Ascending aorta (tissue), 2 donors: ENCODE measurements at regions not wholly inside any gene's neighbourhood (a gene's known extent, or its start where the extent isn't known, plus 50 kb on each side); places are given as distances from the start of the nearest gene placed in this dataset.

ENCODE experiments used
- DNase-seq, 2 donors: peaks; one replicate each; pipeline ENCODE4 v3.0.0-alpha.2; 2019; ENCODE audit warnings: low spot score in 2 of 2
- H3K27ac ChIP-seq, 2 donors: fragments of 200-600 bp; sonication (generic); one replicate each; pipeline ENCODE4 v1.5.1; 2016 to 2017; ENCODE audit warnings: mild to moderate bottlenecking in 1 of 2
- H3K27me3 ChIP-seq: fragments of 200-600 bp; sonication (generic); one replicate; pipeline ENCODE4 v1.5.1; 2017
- H3K36me3 ChIP-seq, 2 donors: fragments of 200-600 bp; sonication (generic); one replicate each; pipeline ENCODE4 v1.5.1; 2016
- H3K4me1 ChIP-seq, 2 donors: fragments of 200-600 bp; sonication (generic); one replicate each; pipeline ENCODE4 v1.5.1; 2016 to 2017; ENCODE audit warnings: mild to moderate bottlenecking in 1 of 2
- H3K4me3 ChIP-seq, 2 donors: fragments of 200-600 bp; sonication (generic); one replicate each; pipeline ENCODE4 v1.5.1; 2016 to 2017; ENCODE audit warnings: mild to moderate bottlenecking in 1 of 2
- H3K9me3 ChIP-seq, 2 donors: fragments of 200-600 bp; sonication (generic); one replicate each; pipeline ENCODE4 v1.5.1; 2016
- intact Hi-C: fragments of 100-400 bp; cut with DNase I; formaldehyde crosslinking; loops from one replicate; pipeline ENCODE4 v1.15.1; 2023
- TF ChIP-seq, protein P1 (sequence below), 3 experiments: fragments of 200-600 bp in 2 of 3; fragments of 450-650 bp in 1 of 3; sonication (generic) in 2 of 3; IDR thresholded peaks; one replicate each; pipeline ENCODE4 v1.5.1; 2016 to 2019; ENCODE audit warnings: antibody characterized with exemption in 3 of 3, mild to moderate bottlenecking in 1 of 3, moderate library complexity in 1 of 3

DNA sequence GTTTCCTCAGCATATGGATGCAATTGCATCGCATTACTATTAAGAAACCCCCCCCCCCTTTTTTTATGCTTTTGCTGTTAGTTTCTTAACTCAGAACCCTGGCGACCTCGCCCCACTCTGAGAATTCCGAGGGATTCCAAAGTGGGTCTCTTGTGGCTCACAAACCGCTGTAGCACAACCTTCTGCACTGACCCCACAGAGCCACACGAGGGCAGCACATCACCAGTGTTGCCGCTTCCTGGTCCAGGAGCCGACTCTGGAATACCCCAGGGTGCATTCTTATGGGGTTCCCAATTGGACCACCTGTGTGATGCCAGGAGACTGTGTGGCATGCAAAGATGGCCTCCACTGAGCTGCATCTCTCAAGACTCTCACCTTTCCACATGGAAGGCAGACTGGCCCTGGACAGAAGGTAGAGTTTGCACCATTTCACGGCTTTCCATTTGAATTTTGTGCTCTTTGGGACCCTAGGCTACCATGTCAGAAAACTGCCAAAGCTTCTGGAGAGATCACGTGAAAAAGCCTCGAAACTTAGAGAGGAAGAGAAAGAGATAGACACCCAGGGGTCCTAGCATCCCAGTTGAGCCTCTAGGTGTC is 432.7 kb upstream of the ASIC2 start:
- Histone ChIP-seq H3K4me3 (no peak overlapping the region), H3K27ac (no peak overlapping the region), H3K36me3 (no peaks in the 10 kb centered on the region), H3K4me1 (no peaks in the 10 kb centered on the region), H3K27me3 (no peaks in the 10 kb centered on the region), H3K9me3 (no peaks in the 10 kb centered on the region)
- intact Hi-C loops: no loop called here
- TF ChIP-seq, protein P1, sequence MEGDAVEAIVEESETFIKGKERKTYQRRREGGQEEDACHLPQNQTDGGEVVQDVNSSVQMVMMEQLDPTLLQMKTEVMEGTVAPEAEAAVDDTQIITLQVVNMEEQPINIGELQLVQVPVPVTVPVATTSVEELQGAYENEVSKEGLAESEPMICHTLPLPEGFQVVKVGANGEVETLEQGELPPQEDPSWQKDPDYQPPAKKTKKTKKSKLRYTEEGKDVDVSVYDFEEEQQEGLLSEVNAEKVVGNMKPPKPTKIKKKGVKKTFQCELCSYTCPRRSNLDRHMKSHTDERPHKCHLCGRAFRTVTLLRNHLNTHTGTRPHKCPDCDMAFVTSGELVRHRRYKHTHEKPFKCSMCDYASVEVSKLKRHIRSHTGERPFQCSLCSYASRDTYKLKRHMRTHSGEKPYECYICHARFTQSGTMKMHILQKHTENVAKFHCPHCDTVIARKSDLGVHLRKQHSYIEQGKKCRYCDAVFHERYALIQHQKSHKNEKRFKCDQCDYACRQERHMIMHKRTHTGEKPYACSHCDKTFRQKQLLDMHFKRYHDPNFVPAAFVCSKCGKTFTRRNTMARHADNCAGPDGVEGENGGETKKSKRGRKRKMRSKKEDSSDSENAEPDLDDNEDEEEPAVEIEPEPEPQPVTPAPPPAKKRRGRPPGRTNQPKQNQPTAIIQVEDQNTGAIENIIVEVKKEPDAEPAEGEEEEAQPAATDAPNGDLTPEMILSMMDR (IDR thresholded peaks at IDR 0.05): peak in 2 of 3 experiments; percentile 7 to 27
- no peak for DNase-seq

DNA sequence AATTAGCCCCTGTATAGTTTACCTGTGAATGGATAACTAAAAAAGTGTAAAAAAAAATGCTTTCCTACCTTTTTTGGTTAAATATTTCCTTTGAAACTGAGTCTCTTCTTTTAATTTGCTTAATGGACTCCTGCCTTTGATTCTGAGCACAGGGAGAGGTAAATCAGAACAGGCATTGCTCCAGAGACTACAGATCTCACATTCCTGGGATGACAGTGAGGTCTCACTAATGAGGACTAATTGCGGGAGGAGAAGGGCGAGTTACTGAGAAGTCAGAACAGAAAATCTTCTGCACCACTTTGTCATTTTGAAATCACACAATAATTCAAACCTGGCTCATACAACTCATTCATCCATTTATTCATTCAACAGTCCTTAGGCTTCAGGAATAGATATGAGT is 437.0 kb upstream of the ASIC2 start:
- no peak for DNase-seq
- H3K27me3 ChIP-seq: no peaks in the 10 kb centered on the region
- no peak overlapping the region for H3K4me3 ChIP-seq
- TF ChIP-seq, protein P1 (IDR thresholded peaks at IDR 0.05): no peak
- no peaks in the 10 kb centered on the region for H3K36me3 ChIP-seq
- no peaks in the 10 kb centered on the region for H3K4me1 ChIP-seq
- H3K9me3 ChIP-seq: no peaks in the 10 kb centered on the region
- H3K27ac ChIP-seq: no peak overlapping the region
- intact Hi-C loops: no loop called here

DNA sequence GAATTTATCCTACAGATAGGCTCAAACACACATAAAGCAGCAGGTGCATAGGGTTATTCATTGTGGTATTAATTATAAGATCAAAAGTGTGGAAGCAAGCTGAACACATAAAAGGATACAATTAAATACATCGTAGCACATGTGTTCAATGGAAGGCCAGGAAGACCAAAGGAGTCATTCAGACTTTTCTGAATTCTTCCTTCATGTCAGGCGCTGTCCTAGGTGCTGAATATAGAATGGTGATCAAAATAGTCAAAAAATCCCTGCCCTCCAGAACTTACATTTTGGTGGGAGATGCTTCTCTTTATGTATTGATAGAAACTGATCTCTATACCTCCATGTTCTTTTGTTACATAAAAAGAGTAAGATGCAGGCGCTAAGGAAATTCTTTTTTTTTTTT is 439.0 kb upstream of the ASIC2 start:
- no peak for DNase-seq
- H3K4me1 ChIP-seq: no peaks in the 10 kb centered on the region
- no peak overlapping the region for H3K27ac ChIP-seq
- intact Hi-C loops: no loop called here
- H3K9me3 ChIP-seq: no peaks in the 10 kb centered on the region
- H3K27me3 ChIP-seq: no peaks in the 10 kb centered on the region
- H3K36me3 ChIP-seq: no peaks in the 10 kb centered on the region
- TF ChIP-seq, protein P1 (IDR thresholded peaks at IDR 0.05): no peak
- H3K4me3 ChIP-seq: no peak overlapping the region

DNA sequence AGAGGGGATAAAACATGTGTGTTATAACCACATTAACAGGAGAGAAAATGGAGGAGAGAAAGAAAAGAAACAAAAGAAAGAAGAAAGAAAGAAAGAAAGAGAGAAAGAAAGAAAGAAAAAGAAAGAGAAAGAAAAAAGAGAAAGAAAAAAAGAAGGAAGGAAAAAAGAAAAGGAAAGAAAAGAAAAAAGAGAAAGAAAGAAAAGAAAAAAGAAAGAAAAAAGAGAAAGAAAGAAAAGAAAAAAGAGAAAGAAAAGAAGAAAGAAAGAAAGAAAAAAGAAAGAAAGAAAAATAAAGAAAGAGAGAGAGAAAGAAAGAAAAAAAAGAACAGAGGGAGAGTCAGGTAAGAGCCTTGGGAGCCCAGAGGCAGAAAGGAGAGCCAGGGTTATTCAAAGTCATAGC is 446.6 kb upstream of the ASIC2 start:
- intact Hi-C loops: no loop called here
- TF ChIP-seq, protein P1 (IDR thresholded peaks at IDR 0.05): no peak

DNA sequence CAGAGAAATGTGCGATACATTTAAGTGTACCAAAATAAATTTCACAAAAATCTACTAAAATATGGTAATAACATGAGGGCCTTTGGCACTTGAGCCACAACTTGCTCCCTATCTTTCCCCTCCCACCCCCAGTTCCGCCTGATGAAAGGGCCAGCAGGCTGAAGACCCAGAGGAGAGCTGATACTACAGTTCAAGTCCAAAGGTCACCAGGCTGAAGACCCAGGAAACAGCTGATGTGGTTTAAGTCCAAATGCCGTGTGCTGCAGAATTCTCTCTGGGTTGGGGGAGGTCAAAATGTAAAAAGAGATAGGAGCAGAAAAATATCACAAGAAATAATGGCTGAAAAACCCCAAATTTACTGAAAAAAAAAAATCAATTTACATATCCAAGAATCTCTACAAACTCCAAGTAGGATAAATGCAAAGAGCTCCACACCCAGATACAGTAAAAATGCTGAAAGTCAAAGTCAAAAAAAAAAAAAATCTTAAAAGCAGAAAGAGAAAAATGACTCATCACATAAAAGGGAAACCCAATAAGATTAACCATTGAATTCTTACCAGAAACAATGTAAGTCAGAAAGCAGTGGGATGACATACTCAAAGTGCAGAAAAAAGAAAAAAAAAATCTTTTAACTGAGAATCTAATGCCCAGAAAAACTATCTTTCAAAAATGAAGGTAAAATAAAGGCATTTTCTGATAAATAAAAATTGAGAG is 452.1 kb upstream of the ASIC2 start:
- no peak for DNase-seq
- H3K27me3 ChIP-seq: no peaks in the 10 kb centered on the region
- no peaks in the 10 kb centered on the region for H3K4me1 ChIP-seq
- no peaks in the 10 kb centered on the region for H3K9me3 ChIP-seq
- intact Hi-C loops: no loop called here
- H3K27ac ChIP-seq: no peak overlapping the region
- no peaks in the 10 kb centered on the region for H3K36me3 ChIP-seq
- no peak overlapping the region for H3K4me3 ChIP-seq
- TF ChIP-seq, protein P1 (IDR thresholded peaks at IDR 0.05): no peak

More for the DNA sequence above, 446.6 kb upstream of the ASIC2 start:
- H3K27ac ChIP-seq: no peak overlapping the region
- H3K36me3 ChIP-seq: no peaks in the 10 kb centered on the region
- no peak overlapping the region for H3K4me3 ChIP-seq
- H3K4me1 ChIP-seq: no peaks in the 10 kb centered on the region
- no peaks in the 10 kb centered on the region for H3K27me3 ChIP-seq
- no peaks in the 10 kb centered on the region for H3K9me3 ChIP-seq
- DNase-seq: no peak
